ENCODE measurements at regions not wholly inside any gene's neighbourhood (a gene's known extent, or its start where the extent isn't known, plus 50 kb on each side); places are given as distances from the start of the nearest gene placed in this dataset.

DNA sequence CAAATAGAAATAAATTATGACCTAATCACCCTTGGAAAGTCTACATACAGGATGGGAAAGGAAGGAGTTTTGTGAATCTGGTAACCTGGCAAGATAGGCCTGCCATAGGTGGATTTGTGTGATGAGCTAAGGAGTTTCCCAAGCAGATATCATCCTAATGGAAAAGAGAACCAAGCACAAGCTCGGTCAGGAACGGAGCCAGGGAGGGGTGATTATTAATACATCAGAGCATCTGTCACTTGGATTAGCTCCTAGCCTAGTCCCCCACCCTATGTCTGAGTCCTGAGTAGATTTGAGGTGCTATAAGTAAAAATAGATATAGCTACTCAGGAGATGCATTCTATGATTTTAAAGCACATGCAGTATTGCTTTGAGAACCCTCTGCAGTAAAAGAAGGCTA is 57.3 kb upstream of the SMARCA2 start:
- no peaks in the 10 kb centered on the region for H3K4me1 ChIP-seq
- Mint-ChIP-seq H3K27ac (ENCODE audit: unreplicated experiment) (no peak overlapping the region), H3K4me1 (ENCODE audit: low read depth, unreplicated experiment) (no peaks in the 10 kb centered on the region), H3K9me3 (ENCODE audit: unreplicated experiment) (no peaks in the 10 kb centered on the region), H3K4me3 (ENCODE audit: unreplicated experiment) (no peak overlapping the region), H3K27me3 (ENCODE audit: insufficient read depth, unreplicated experiment) (peaks cover 2% of the 10 kb centered on the region), H3K36me3 (ENCODE audit: insufficient read depth, unreplicated experiment) (no peaks in the 10 kb centered on the region)
- intact Hi-C loops (cut with micrococcal nuclease; ENCODE audit: unreplicated experiment), result no loop called here
- ChIA-PET POLR2A (no interaction called here), CTCF (interaction anchor here (1.1 kb wide), 1 partner anchor 120 kb away, joined by 3 read pairs; no protein-coding TSS in a partner anchor)
- BruUV-seq (replicated peaks), result no TSS peak
- no peak for TF ChIP-seq CTCF (IDR thresholded peaks at IDR 0.05; ENCODE audit: insufficient read depth in 1 of 2, low read depth in 1 of 2, low read length in 1 of 2, severe bottlenecking in 1 of 2, unreplicated experiment in 1 of 2)
- H3K36me3 ChIP-seq (ENCODE audit: control insufficient read depth, insufficient read depth, low read length), result no peaks in the 10 kb centered on the region
- no peaks in the 10 kb centered on the region for H3K27me3 ChIP-seq (replicated peaks; ENCODE audit: control insufficient read depth, insufficient read depth, low read length)
- no peak overlapping the region for H3K4me3 ChIP-seq (ENCODE audit: low read depth, low read length)
- DNase-seq, result no peak
- H3K9me3 ChIP-seq, result no peaks in the 10 kb centered on the region

- Mint-ChIP-seq H3K4me3 (ENCODE audit: unreplicated experiment) (no peak overlapping the region), H3K4me1 (ENCODE audit: low read depth, unreplicated experiment) (no peaks in the 10 kb centered on the region), H3K36me3 (ENCODE audit: insufficient read depth, unreplicated experiment) (no peaks in the 10 kb centered on the region), H3K27me3 (ENCODE audit: insufficient read depth, unreplicated experiment) (peaks cover 2% of the 10 kb centered on the region), H3K9me3 (ENCODE audit: unreplicated experiment) (no peaks in the 10 kb centered on the region), H3K27ac (ENCODE audit: unreplicated experiment) (no peak overlapping the region)
- Histone ChIP-seq H3K4me1 (no peaks in the 10 kb centered on the region), H3K27me3 (replicated peaks; ENCODE audit: control insufficient read depth, insufficient read depth, low read length) (no peaks in the 10 kb centered on the region), H3K4me3 (ENCODE audit: low read depth, low read length) (no peak overlapping the region), H3K9me3 (no peaks in the 10 kb centered on the region), H3K36me3 (ENCODE audit: control insufficient read depth, insufficient read depth, low read length) (no peaks in the 10 kb centered on the region)
- no peak for DNase-seq
- ChIA-PET POLR2A (no interaction called here), CTCF (no interaction called here)
- intact Hi-C loops (cut with micrococcal nuclease; ENCODE audit: unreplicated experiment), result no loop called here
- no TSS peak for BruUV-seq (replicated peaks)
- TF ChIP-seq CTCF (IDR thresholded peaks at IDR 0.05; ENCODE audit: insufficient read depth in 1 of 2, low read depth in 1 of 2, low read length in 1 of 2, severe bottlenecking in 1 of 2, unreplicated experiment in 1 of 2), result no peak
These were observed 55.8 kb upstream of the SMARCA2 start for GRCh38 chr9:1959371-1959770.

GRCh38 chr9:1960342-1961042 is 54.7 kb upstream of the SMARCA2 start:
- no peaks in the 10 kb centered on the region for H3K4me1 Mint-ChIP-seq (ENCODE audit: low read depth, unreplicated experiment)
- no peak for DNase-seq
- intact Hi-C loops (cut with micrococcal nuclease; ENCODE audit: unreplicated experiment), result no loop called here
- Histone ChIP-seq H3K27me3 (replicated peaks; ENCODE audit: control insufficient read depth, insufficient read depth, low read length) (no peaks in the 10 kb centered on the region), H3K36me3 (ENCODE audit: control insufficient read depth, insufficient read depth, low read length) (no peaks in the 10 kb centered on the region), H3K4me1 (no peaks in the 10 kb centered on the region), H3K9me3 (no peaks in the 10 kb centered on the region), H3K4me3 (ENCODE audit: low read depth, low read length) (no peak overlapping the region)
- peaks cover 2% of the 10 kb centered on the region for H3K27me3 Mint-ChIP-seq (ENCODE audit: insufficient read depth, unreplicated experiment)
- no peaks in the 10 kb centered on the region for H3K36me3 Mint-ChIP-seq (ENCODE audit: insufficient read depth, unreplicated experiment)
- TF ChIP-seq CTCF (IDR thresholded peaks at IDR 0.05; ENCODE audit: insufficient read depth in 1 of 2, low read depth in 1 of 2, low read length in 1 of 2, severe bottlenecking in 1 of 2, unreplicated experiment in 1 of 2), result no peak
- BruUV-seq (replicated peaks), result no TSS peak
- ChIA-PET CTCF (no interaction called here), POLR2A (no interaction called here)
- H3K27ac Mint-ChIP-seq (ENCODE audit: unreplicated experiment), result no peak overlapping the region
- H3K4me3 Mint-ChIP-seq (ENCODE audit: unreplicated experiment), result no peak overlapping the region
- H3K9me3 Mint-ChIP-seq (ENCODE audit: unreplicated experiment), result no peaks in the 10 kb centered on the region

Data from Caco-2 (cell line).